Fibroblast of skin of scalp (primary cell): ENCODE measurements at regions not wholly inside any gene's neighbourhood (a gene's known extent, or its start where the extent isn't known, plus 50 kb on each side); places are given as distances from the start of the nearest gene placed in this dataset.
A peak's percentile ranks its signal among the peaks of the same experiment; 100 is the strongest.
"Not testable (repeated sequence)": the region's sequence is repeated elsewhere in the genome, so short reads cannot be mapped to it uniquely, and the experiment has no call there.

ENCODE experiments used
- DNase-seq: peaks from one replicate; pipeline ENCODE4 v3.0.0-alpha.2; 2013

DNA sequence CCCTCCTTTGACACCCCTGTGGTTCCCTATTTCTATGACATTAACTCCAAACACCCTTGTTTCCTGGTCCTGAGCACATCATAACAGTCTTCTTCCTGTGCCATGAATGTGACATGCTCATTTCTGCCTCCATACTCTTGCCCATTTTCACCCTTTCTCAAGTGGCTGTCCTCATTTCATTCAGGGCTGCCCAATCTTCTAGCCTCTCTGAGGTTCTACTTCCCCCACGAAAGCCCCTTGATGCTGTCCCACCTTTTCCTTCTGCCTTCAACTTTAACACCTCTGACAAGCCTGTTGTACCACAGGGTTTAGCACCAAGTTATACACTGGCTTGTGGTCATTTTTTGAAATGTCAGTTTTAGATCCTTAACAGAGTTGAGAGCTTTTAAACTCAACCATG lies 136.2 kb upstream of the BOD1L1 start:
- no peak for DNase-seq

DNA sequence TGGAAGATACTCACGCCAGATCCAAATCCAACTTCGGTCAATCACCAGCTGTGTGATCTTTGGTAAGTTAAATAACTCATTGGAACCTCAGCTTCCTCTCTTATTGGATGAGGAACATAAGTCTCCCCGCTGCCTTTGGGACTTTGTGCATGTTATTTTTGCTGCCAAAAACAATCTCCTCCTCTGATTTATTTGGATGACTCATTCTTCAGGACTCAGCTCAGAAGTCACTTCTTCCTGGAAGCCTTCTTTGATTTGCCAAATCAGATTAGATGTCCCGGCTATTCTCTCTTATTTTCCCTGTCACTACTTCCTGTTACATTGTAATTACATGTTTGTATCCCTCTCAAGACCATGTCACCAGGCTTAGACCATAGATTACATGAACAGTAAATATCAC lies 138.0 kb upstream of the BOD1L1 start:
- peak; percentile 1 for DNase-seq

DNA sequence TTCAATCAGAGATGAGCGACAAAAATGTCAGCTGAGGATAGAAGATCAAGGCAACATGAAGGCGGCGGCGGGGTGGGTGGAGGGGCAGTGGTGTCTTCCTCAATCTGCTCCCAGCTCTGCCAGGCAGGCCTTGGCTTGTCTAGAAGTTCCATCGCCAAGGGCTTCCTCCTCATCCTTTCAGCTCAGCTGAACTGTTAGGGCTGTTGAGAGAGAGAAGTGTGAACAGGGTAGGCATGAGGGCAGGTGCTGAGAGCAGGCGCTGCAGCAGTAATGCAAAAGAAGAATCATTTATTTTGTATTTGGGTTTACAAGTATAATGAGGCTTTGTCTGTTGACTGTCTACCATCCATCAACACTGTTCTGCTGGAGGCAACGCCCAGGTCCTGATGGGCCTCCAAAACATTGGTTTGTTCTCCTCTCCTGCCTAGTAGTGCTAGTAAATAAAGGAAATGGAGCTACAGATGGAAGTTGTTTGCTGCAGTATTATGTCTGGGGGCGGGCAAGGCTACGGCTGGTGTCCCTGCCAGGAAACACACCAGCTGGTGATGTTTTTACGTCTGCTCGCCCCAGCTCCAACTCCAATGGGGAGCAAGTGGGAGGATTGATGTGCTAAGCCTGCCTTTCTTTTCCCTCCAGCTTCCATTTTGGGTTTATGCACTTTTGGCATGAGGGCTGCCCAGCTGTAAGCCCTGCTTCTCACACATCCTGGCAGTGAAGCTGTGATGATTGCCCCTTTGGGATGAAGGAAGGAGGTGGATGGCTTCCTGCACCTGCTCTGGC lies 139.4 kb upstream of the BOD1L1 start:
- DNase-seq, result no peak

DNA sequence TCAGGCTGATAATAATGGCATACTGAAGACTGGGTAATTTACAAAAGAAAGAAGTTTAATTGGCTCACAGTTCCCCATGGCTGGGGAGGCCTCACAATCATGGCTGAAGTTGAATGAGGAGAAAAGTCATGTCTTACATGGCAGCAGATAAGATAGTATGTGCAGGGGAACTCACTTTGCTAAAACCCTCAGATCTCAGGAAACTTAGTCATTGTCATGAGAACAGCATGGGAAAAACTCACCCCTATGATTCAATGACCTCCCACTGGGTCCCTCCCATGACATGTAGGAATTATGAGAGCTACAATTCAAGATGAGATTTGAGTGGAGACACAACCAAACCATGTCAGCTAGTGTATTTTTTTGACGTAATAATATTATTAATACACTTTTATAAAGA lies 149.8 kb upstream of the BOD1L1 start:
- peak; percentile 7 for DNase-seq

DNA sequence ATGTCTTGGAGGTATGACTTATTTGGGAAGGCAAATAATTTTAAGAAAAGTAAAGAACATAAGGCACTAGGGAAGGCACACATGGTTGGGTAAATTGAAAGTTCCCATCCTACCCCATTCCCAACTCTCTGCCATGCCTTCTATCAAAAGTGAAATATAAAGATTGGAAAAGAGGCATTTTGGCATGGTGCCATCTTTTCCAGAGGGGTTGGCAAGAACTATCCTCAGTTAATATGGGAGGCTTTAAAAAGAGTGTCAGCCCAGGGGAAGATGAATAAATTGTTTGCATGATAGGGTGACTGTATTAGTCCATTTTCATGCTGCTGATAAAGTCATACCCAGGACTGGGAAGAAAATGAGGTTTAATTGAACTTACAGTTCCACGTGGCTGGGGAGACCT lies 150.8 kb upstream of the BOD1L1 start:
- no peak for DNase-seq

DNA sequence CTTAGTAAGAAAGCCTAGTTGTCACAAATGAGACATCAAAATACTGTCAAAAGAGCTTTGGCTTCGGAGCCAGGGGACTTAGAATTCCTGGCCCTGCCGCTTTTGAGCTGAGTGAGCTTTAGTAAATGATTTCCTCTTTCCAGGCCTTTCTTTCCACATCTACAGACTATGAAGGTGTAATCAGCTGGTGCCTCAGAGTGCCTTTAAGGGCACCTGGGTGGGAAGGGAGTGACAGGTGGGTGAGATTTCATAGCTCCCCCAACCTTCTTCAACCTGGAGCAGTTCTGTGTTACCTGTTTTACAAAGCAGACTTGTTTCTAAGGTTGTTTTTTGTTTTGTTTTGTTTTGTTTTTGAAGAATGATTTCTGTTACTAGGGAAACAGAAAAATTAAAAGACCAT lies 154.7 kb upstream of the BOD1L1 start:
- DNase-seq, result no peak

DNA sequence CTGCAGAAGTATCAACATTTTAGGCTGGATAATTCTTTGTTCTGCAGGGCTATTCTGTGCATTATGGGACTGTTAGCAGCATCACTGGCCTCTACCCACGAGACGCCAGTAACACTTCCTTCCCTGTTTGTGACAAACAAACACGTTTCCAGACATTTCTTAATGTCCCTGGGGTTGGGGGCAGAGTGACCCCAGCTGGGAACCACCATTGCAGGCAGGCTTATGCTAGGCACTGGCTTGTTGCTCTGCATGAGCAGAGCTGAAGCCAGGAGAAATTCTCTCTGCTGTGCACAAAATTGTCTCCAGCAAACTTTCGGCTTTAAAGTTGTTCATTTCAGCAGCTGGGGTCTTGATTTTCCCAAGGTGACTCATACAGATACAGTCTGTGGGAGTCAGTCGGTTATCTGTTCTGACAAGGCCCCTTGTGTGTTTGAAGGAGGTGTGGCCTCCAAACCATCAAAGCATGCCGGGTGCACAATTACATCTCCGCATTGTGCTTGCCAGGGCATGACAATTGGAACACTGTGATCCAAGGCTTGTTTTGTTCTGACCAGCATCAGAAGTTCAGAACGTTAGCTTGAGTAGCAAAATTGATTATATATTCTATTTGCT lies 156.4 kb upstream of the BOD1L1 start:
- DNase-seq, result peak; percentile 1

DNA sequence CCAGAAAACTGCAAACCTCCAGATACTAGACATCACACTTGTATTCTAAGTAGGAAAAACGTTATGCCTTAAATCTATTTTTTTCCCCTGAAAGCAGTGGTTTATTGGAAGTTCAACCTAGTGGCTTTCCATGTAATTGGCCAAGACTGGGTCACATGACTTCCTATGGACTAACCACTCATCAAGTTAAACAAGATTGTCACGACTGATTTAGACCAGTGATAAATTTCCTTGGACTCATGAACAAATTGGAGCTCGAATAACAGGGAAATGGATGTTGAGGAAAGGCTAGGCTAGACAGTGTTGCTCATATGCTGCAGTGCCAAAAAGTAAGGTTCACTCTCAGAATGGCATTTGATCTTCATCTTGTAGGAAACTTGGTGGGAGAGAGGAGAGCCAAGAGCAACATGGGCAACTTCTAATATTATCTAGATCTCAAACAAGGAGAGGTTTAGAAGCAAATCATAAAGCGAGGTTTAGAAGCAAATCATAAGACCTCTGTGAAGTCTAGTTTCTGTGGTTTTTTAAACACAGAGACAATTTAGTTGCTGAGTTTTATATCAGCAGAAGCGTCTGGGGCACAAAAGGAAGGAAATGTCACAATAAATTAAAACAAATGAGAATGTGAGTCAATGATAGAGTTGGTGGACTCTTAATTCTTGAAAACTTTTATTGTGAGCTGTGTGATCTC lies 165.6 kb upstream of the BOD1L1 start:
- DNase-seq, result no peak

DNA sequence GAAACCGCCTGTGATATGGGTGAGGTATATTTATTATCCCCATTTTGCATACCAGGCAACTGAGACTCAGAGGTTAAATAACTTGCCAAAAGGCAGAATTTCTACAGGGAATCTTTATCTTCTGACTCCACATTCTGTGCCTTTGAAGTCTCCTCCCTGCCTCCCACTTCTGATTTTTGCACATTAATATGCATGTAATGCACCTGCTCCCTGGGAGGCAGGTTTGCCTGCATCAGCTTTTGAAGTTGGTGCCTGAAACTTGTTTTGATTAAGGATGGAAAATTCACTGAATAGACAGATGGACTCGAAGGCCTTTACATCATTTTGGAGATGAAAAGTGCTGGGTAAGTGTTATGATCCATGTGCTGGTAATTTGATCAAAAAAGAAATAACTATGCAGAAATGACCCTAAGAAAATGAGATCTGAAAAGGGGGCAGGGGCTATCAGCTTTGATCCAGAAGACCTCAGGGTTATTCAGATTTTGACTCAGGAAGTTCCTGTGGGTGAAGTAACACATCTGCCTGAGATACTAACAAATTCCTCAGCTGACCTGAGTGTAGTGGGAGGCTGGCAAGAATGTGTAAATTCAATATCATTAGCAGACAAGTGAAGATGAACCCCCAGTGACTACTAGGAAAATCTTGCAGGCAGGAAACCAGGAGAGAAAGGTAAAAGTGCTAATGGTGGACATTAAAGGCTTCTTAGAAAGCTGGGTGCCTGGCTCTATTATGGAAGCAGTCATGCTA lies 167.5 kb upstream of the BOD1L1 start:
- no peak for DNase-seq

DNA sequence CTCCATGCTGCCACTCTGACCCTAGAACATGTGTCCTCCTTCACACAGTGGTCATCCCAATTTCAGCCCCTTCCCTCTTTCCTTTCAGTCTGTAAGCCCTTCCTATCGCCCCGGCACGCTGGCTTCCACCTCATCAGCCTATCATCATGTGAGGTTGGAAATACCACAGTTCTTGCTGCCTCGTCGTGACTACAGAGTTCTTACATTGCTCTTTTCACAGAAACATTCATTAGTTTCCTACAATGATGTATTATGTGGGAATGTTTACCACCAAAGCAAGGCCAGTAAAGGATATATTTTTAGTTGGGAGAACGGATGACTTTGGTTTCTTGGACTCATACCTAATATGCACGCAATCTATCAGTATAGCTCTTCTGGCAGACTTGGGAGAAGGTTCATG lies 169.5 kb upstream of the BOD1L1 start:
- no peak for DNase-seq

DNA sequence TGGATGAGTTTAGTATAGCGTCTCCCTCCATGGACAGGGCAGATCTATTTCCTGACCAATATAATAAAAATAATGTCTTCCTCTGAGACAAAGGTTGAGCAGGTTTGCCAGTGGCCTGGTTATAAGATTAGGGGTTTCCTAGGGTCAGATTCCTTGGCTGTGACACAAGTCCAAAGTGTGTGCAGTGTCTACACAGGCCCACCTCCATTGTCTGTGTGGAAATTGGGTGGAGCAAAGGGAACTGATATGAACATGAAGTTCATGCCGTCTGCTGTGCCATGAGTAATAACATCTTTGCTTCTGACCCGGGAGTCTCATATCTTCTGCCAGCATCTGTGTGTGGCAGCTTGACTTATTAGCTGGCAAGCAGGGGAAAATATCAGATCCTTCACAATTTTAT lies 187.7 kb upstream of the BOD1L1 start:
- DNase-seq, result no peak

DNA sequence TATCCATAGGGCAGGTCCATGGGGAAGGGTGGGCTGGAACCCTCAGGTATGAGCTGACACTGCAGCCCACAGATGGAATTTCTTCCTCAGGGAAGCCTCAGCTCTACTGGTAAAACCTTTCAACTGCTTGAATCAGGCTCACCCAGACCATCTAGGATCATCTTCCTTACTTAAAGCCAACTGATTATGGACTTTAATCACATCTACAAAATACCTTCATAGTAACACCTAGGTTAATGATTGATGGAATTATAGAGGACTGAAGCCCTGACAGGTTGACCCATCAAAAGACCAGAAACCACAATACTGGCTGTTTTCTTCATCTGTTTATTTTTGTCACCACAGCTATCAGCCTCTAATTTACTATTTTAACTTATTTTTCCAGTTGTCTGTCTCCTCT lies 188.9 kb upstream of the BOD1L1 start:
- DNase-seq, result no peak

DNA sequence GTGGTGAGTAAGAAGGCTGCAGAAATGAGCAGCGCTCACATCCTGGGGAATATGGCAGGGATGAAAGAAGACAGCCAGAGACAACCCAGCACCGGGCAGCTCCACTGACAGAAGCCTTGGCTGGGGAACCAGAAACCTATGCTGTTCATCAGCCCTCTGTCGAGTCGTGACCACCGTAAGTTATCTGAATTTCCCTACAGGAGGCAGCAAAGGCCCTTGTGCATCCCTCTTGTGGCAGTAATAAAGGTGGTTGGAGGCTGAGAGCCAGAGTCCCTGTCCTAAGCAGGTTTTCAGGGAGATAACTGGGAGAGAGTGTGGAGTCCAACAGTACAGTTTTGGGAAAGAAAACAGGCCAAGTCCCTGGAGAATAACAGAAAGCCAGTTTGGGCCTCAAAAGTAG lies 194.0 kb upstream of the BOD1L1 start:
- peak; percentile 2 for DNase-seq

DNA sequence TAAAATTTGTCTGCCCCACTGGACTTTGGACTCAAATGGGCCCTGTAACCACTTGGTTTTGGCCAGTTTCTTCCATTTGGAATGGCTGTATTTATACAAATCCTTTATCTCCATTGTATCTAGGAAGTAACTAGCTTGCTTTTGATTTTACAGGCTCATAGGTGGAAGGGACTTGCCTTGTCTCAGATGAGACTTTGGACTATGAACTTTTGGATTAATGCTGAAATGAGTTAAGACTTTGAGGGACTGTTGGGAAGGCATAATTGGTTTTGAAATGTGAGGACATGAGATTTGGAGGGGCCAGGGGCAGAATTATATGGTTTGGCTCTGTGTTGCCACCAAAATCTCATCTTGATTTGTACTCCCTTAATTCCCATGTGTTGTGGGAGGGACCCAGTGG lies 198.3 kb upstream of the BOD1L1 start:
- DNase-seq, result not testable (repeated sequence)

DNA sequence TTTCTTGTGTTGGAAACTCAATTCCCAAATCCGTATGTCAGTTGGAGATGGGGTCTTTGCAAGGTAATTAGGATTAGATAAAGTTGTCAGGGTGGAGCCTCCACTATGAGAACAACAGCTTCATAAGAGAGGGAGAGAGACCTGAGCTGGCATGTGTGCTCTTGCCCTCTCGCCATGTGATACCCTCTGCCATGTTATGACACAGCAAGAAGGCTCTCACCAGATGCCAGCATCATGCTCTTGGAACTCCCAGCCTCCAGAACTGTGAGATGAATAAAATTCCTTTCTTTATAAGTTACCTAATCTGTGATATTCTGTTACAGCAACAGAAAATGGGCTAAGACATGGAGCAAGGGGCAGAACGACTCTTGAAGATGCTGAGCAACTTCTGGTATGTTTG lies 201.9 kb upstream of the BOD1L1 start:
- DNase-seq, result peak; percentile 14

DNA sequence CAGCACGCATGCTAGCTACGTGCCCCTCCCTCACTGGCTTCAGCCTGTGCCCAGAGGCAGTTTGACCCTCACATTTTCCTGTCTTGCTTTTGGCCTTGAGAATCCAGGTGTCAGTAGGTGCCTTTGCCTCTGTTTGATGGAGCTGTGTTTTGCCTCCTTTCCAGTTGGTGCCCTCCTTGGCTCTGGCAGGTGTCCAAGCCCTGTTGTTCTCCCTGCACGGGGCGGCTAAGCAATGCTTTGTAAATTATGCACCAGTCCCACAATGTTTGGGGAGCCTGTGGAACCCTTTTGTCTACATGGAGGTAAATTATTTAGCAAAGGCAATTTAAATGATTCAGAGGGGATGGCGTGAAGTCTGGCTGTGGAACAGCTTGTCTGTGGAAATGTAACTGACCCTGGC lies 202.9 kb upstream of the BOD1L1 start:
- DNase-seq, result no peak

DNA sequence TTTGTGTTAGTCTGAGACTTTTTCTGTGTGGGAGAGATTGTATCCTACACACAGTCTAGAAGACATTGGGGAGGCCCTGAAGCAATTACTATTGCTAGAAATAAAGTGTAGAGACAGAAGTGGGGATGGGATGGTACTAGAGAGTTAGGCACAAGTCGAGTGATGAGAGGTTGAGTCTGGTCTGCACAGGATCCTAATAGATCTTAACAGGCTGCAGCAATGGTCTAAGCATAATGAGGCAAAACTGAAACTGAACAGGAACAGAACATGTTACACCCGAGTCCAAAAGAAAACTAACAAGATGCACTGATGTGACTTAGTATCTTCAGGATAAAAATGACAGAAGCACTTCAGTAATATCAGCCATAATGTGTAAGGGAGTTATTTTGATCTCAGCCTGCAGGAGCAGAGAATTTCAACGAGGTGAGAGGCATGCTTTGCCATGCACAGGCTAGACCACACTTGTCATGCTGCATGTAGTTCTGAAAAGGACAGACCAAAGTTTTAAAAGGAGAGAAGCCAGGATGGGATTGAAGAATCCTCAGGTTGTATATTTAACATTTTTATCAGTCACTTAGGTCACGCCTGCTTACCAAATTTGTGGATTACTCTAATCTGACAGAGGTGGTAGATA lies 205.8 kb upstream of the BOD1L1 start:
- DNase-seq, result no peak

DNA sequence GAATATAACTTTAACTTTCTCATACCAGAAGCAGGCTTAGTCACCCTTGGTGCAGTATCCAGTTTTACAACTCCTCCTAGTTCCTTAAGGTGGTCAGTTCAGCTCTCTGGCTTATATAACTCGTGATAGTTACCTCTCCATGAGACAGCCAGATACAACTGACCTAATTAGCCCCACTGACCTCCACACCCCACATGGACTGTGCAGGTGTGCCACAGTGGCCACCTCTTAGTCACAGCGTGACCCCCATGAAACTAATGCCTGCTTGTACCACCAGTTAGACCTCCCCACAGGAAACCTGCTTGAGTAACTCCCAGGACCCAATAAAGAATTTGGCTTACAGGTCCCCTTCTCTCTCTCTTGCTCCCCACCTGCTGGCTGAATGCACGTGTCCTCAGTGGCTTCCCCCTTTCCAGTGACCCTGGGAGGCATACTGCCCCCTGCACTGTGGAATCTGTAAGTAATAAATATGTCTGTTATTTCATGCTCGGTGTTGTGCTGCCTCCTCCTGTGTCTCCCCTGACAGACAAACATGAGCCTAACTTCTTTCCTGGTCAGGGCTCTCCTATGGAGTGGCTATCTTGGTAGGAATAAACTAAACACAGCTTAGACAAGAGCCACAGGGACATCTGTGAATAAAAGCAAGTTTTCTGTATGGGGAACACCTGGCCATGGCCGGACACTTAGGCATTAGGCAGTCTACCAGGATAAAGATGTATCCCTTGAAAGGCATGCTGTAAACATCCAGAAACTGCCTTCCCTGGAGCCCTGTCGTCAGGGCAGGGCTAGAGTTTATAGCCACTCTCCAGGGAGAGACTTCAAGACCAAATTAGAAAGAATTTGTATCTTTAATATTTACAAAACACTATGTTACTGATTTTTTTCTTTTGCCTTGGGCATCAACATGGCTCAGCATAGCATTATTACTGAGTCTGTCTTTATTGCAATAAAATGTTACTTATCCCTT lies 209.7 kb upstream of the BOD1L1 start:
- no peak for DNase-seq

DNA sequence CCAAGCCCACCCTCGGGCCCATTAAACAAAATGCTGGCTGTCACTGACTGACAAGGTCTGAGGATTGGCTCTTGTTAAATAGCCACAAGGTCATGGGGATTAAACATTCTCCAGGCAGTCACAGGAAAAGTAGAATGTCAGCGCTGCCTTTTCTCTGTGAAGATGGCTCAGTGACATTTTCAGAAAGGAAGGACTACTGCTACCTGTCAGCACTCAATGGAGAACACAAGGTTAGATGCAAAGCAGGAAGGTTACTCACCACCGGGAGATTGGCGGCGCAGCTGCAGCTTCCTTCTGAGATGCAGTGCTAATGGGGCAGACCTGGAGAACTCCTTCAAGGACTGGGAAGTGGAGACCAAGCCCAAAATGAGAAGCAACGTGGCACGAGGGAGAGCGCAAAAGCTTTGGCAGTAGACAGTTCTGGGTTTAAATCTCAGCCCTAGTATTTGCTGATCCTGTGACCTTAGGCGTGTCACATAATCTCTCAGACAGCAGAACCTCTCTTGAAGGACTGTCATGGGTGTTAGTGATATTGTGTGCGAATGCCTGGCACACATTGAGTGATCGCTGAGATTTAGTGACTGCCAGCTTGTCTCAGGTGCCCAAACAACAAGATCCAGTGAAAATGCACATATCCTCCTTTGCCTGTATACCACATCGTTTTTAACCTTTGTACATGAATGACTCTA lies 213.1 kb upstream of the BOD1L1 start:
- no peak for DNase-seq

DNA sequence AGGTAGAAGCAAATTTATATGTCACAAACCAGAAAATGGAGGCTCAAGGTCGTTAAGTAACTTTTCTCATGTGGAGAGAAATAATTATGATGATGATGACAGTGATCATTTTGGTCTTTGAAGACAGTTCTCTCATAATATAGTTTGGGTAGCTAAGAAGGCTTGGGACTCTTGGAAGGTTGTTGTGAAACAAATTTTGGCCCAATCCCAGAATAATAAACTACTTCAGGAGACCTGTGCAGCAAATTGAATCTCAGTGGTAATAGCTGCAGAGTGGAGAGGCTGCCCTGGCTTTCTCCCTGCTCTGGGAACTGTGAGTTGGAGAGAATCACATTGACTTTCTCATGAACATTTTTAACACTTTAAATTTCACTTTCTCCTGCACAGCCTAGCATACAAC lies 217.2 kb upstream of the BOD1L1 start:
- no peak for DNase-seq

DNA sequence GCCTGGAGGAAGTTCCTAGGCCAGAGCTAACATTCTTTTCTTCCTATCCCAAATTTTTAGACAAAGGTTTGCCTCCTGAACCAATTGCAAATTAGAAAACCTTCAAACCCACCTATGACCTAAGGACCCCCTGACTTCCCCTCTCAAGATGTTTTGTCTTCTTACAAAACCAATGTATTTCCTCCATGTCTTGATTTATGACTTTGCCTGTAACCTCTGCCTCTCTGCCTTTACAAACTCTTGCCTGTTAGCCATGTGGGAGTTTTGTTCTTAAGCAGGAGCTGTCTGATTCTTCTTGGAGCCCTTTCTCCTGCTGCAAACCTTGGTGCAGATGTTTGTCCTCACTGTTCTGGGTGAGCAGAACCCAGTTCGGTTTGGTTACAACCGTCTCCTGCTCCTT lies 222.3 kb upstream of the BOD1L1 start:
- no peak for DNase-seq
